KMS-11 (cell line): ENCODE measurements at regions not wholly inside any gene's neighbourhood (a gene's known extent, or its start where the extent isn't known, plus 50 kb on each side); places are given as distances from the start of the nearest gene placed in this dataset.

Source experiments
- H2AFZ ChIP-seq: fragments of 200-600 bp; sonication (generic); 2 replicates; pipeline ENCODE4 v1.6.1; 2016; ENCODE audit warnings: antibody characterized with exemption, mixed run types, low read depth
- H3K27ac ChIP-seq: fragments of 200-600 bp; sonication (generic); 2 replicates; pipeline ENCODE4 v1.6.1; 2016; ENCODE audit warnings: mild to moderate bottlenecking, mixed run types
- H3K27me3 ChIP-seq: fragments of 200-600 bp; sonication (generic); 2 replicates; pipeline ENCODE4 v1.6.1; 2017; ENCODE audit warnings: mild to moderate bottlenecking, low read depth, mixed run types, moderate library complexity; ENCODE audit not compliant: insufficient read depth
- H3K36me3 ChIP-seq: fragments of 200-600 bp; sonication (generic); 2 replicates; pipeline ENCODE4 v1.6.1; 2017; ENCODE audit warnings: mild to moderate bottlenecking, mixed run types; ENCODE audit not compliant: insufficient read depth
- H3K4me1 ChIP-seq: fragments of 200-600 bp; sonication (generic); 2 replicates; pipeline ENCODE4 v1.6.1; 2016; ENCODE audit warnings: mild to moderate bottlenecking, low read depth, mixed run types; ENCODE audit not compliant: poor library complexity, severe bottlenecking
- H3K4me2 ChIP-seq: fragments of 200-600 bp; sonication (generic); 2 replicates; pipeline ENCODE4 v1.7.0; 2016; ENCODE audit warnings: mild to moderate bottlenecking, mixed run types
- H3K4me3 ChIP-seq: fragments of 200-600 bp; sonication (generic); IDR thresholded peaks from 2 replicates; pipeline ENCODE4 v1.6.1; 2017; ENCODE audit warnings: low read depth, low read length, mixed read lengths; ENCODE audit not compliant: insufficient read depth
- H3K79me2 ChIP-seq: fragments of 200-600 bp; sonication (generic); 2 replicates; pipeline ENCODE4 v1.6.1; 2016; ENCODE audit warnings: low read depth, mixed run types; ENCODE audit not compliant: insufficient read depth
- H3K9ac ChIP-seq: fragments of 200-600 bp; sonication (generic); 2 replicates; pipeline ENCODE4 v1.6.1; 2016; ENCODE audit warnings: mild to moderate bottlenecking, mixed run types
- H4K20me1 ChIP-seq: fragments of 200-600 bp; sonication (generic); 2 replicates; pipeline ENCODE4 v1.6.1; 2016; ENCODE audit warnings: mild to moderate bottlenecking, mixed run types; ENCODE audit not compliant: insufficient read depth
- CTCF ChIP-seq: fragments of 200-600 bp; sonication (generic); conservative IDR thresholded peaks from 2 replicates; pipeline ENCODE4 v1.6.1; 2017; ENCODE audit warnings: low read depth, mild to moderate bottlenecking, antibody characterized with exemption, low read length, moderate library complexity, mixed read lengths

- Histone ChIP-seq H4K20me1 (no peaks in the 10 kb centered on the region), H3K4me1 (no peaks in the 10 kb centered on the region), H2AFZ (no peak overlapping the region), H3K27me3 (no peaks in the 10 kb centered on the region), H3K4me2 (no peak overlapping the region), H3K27ac (no peak overlapping the region), H3K36me3 (no peaks in the 10 kb centered on the region), H3K9ac (no peak overlapping the region), H3K4me3 (no peak overlapping the region), H3K79me2 (no peaks in the 10 kb centered on the region)
- no peak for TF ChIP-seq CTCF
These were observed 888.0 kb downstream of the BRD1 start for GRCh38 chr22:48939441-48940265.

- Histone ChIP-seq H3K27ac (no peak overlapping the region), H3K4me2 (no peak overlapping the region), H3K9ac (no peak overlapping the region), H4K20me1 (no peaks in the 10 kb centered on the region), H3K27me3 (no peaks in the 10 kb centered on the region), H2AFZ (no peak overlapping the region), H3K4me3 (no peak overlapping the region), H3K4me1 (no peaks in the 10 kb centered on the region), H3K79me2 (no peaks in the 10 kb centered on the region), H3K36me3 (no peaks in the 10 kb centered on the region)
- TF ChIP-seq CTCF = no peak
These were observed 888.9 kb downstream of the BRD1 start for GRCh38 chr22:48938741-48939140.

DNA sequence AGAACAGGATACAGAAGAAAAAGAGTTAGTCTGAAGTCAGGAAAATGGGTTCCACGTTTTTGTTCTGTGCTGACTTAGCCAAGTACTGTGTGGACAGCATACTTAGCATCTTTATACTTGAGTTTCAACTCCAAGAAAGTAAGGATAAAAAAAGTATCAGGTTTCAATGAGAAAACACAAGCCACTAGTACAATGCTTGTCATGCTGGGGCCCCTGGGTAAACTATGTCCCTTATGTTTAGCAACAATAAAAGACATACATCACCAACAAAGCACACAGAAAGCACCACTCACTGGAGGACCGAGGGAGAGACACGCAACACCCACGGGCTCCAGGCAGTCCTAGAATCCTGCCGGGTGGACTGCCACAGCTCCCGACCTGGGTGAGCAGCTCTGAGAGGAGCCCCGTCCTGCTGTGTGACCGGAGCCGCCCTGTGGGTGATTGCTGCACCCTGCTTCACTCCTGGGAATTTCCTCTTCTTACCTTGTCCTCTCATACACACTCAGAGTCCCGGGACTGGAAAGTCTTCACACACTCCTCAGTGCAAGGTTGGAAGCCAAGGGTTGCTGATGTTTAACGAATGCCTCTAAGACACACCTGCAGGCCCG, 890.5 kb downstream of the BRD1 start:
- Histone ChIP-seq H3K4me3 (no peak overlapping the region), H4K20me1 (no peaks in the 10 kb centered on the region), H3K36me3 (no peaks in the 10 kb centered on the region), H3K27ac (no peak overlapping the region), H3K4me1 (no peaks in the 10 kb centered on the region), H2AFZ (no peak overlapping the region), H3K4me2 (no peak overlapping the region), H3K79me2 (no peaks in the 10 kb centered on the region), H3K27me3 (no peaks in the 10 kb centered on the region), H3K9ac (no peak overlapping the region)
- no peak for TF ChIP-seq CTCF

DNA sequence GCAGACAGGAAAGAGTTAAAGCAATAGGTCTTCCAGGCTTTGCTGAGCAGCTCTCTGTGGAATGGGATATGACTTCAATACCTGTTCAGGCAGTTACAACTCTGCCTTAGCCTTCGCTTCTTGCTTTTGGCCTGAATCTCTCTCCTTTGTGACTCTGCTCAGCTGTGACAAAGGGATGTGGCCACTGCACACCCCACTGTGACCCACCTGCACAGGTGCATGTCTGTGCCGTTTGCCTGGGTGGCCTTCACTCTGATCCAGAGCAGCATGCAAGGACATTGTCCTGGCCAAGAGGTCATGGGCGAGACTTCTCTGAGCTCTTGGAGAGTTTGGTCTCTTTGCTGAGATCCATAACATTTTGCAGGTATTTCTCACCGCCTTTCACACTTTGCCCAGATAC, 891.3 kb downstream of the BRD1 start:
- no peak overlapping the region for H3K27ac ChIP-seq
- H3K79me2 ChIP-seq = no peaks in the 10 kb centered on the region
- no peak for TF ChIP-seq CTCF
- no peak overlapping the region for H3K9ac ChIP-seq
- H3K4me2 ChIP-seq = no peak overlapping the region
- H3K4me3 ChIP-seq = no peak overlapping the region
- H3K36me3 ChIP-seq = no peaks in the 10 kb centered on the region
- H3K4me1 ChIP-seq = no peaks in the 10 kb centered on the region
- H3K27me3 ChIP-seq = no peaks in the 10 kb centered on the region
- H2AFZ ChIP-seq = no peak overlapping the region
- H4K20me1 ChIP-seq = no peaks in the 10 kb centered on the region
